ENCODE measurements at regions not wholly inside any gene's neighbourhood (a gene's known extent, or its start where the extent isn't known, plus 50 kb on each side); places are given as distances from the start of the nearest gene placed in this dataset.
"Not testable (repeated sequence)": the region's sequence is repeated elsewhere in the genome, so short reads cannot be mapped to it uniquely, and the experiment has no call there.

- not testable (repeated sequence) for DNase-seq (ENCODE audit: low read depth, low spot score)
Observed at GRCh38 chr20:5660756-5661155, 50.0 kb upstream of the GPCPD1 start.
